A549 (cell line): ENCODE measurements at regions not wholly inside any gene's neighbourhood (a gene's known extent, or its start where the extent isn't known, plus 50 kb on each side); places are given as distances from the start of the nearest gene placed in this dataset.
"Not testable (repeated sequence)": the region's sequence is repeated elsewhere in the genome, so short reads cannot be mapped to it uniquely, and the experiment has no call there.

ENCODE experiments used
- ATAC-seq, 2 experiments: fragments of 200-7000 bp in 1 of 2; fragments of >200 bp in 1 of 2; cut with Nextera tagmentation in 1 of 2; cut with Tn5 transposase in 1 of 2; 3 replicates each; pipeline versions ENCODE4 v1.8.0 to v1.9.1; 2018 to 2020; ENCODE audit warnings: mild to moderate bottlenecking in 1 of 2, moderate library complexity in 1 of 2
- CTCF ChIA-PET: fragments of 300-600 bp; sonication (Branson Sonifier 250); formaldehyde crosslinking; extraction: SDS; loops from one replicate; lab custom pipeline; 2021; ENCODE audit warnings: antibody characterized with exemption, inconsistent platforms; lab: Yijun Ruan, JAX
- POLR2A ChIA-PET: fragments of 350-600 bp; formaldehyde crosslinking; extraction: SDS; loops from one replicate; lab custom pipeline; 2021; ENCODE audit warnings: antibody characterized with exemption, inconsistent platforms; lab: Yijun Ruan, JAX
- DNase-seq, 2 experiments: peaks; one replicate each; pipeline versions ENCODE4 v3.0.0 to v3.0.0-alpha.2; 2011 to 2016; ENCODE audit warnings: low read depth in 1 of 2, low spot score in 1 of 2
- FAIRE-seq: peaks from 2 replicates; lab custom pipeline; 2011; peaks lifted over from hg19 to GRCh38; lab: Jason Lieb, UNC
- H3K27ac ChIP-seq, 2 experiments: fragments of >200 bp; sonication (Bioruptor Twin); formaldehyde crosslinking; 3 replicates each; pipeline ENCODE4 v1.5.1; 2016 to 2017
- H3K4me1 ChIP-seq: fragments of >200 bp; sonication (Bioruptor Twin); formaldehyde crosslinking; 3 replicates; pipeline ENCODE4 v1.6.1; 2016
- H3K4me2 ChIP-seq: fragments of >200 bp; sonication (Bioruptor Twin); formaldehyde crosslinking; 3 replicates; pipeline ENCODE4 v1.6.1; 2016
- H3K4me3 ChIP-seq: fragments of >200 bp; sonication (Bioruptor Twin); formaldehyde crosslinking; 3 replicates; pipeline ENCODE4 v1.5.1; 2016
- H3K9me3 ChIP-seq: fragments of >200 bp; sonication (Bioruptor Twin); formaldehyde crosslinking; 3 replicates; pipeline ENCODE4 v1.6.1; 2016
- CEBPB ChIP-seq, 2 experiments: fragments of >200 bp in 1 of 2; sonication (Bioruptor Twin) in 1 of 2; formaldehyde crosslinking in 1 of 2; IDR thresholded peaks; 2 replicates each; pipeline ENCODE4 v1.6.1; 2012 to 2016
- CHD4 ChIP-seq: fragments of 200-600 bp; sonication (generic); IDR thresholded peaks from 2 replicates; pipeline ENCODE4 v1.6.1; 2016; ENCODE audit warnings: antibody characterized with exemption, mild to moderate bottlenecking, borderline replicate concordance
- EHF ChIP-seq: fragments of 250-450 bp; sonication (Bioruptor Pico); IDR thresholded peaks from 2 replicates; pipeline ENCODE4 v1.5.0; 2020; ENCODE audit warnings: mild to moderate bottlenecking
- EHMT2 ChIP-seq: fragments of 200-600 bp; sonication (generic); IDR thresholded peaks from 2 replicates; pipeline ENCODE4 v1.6.1; 2016; ENCODE audit warnings: antibody characterized with exemption, low read depth, mild to moderate bottlenecking, moderate library complexity
- EP300 ChIP-seq, 2 experiments: fragments of >200 bp; sonication (Bioruptor Twin); formaldehyde crosslinking; IDR thresholded peaks; 2 replicates in 1 of 2; 3 replicates in 1 of 2; pipeline ENCODE4 v1.6.1; 2016 to 2017
- FOSB ChIP-seq: fragments of 250-450 bp; sonication (Bioruptor Pico); IDR thresholded peaks from 2 replicates; pipeline ENCODE4 v1.5.0; 2020; ENCODE audit warnings: mild to moderate bottlenecking, moderate library complexity
- FOXS1 ChIP-seq: fragments of 250-450 bp; sonication (Bioruptor Pico); IDR thresholded peaks from 2 replicates; pipeline ENCODE4 v1.5.0; 2020; ENCODE audit warnings: mild to moderate bottlenecking, moderate library complexity
- HDAC2 ChIP-seq: fragments of 200-600 bp; sonication (generic); IDR thresholded peaks from 2 replicates; pipeline ENCODE4 v1.6.1; 2016
- KDM5A ChIP-seq: fragments of 200-600 bp; sonication (generic); IDR thresholded peaks from 2 replicates; pipeline ENCODE4 v1.6.1; 2016; ENCODE audit warnings: antibody characterized with exemption, mild to moderate bottlenecking
- NFE2L2 ChIP-seq: fragments of 150-350 bp; conservative IDR thresholded peaks from 2 replicates; pipeline ENCODE4 v1.6.1; 2014; ENCODE audit warnings: low read length
- PHF8 ChIP-seq: fragments of 200-600 bp; sonication (generic); IDR thresholded peaks from 2 replicates; pipeline ENCODE4 v1.6.1; 2016; ENCODE audit warnings: low read depth, mild to moderate bottlenecking, antibody characterized with exemption, moderate library complexity, borderline replicate concordance
- RARB ChIP-seq: fragments of 250-450 bp; sonication (Bioruptor Pico); IDR thresholded peaks from 2 replicates; pipeline ENCODE4 v1.8.0; 2021; ENCODE audit warnings: mild to moderate bottlenecking, moderate library complexity
- RCOR1 ChIP-seq: fragments of 150-350 bp; IDR thresholded peaks from 2 replicates; pipeline ENCODE4 v1.6.1; 2014; ENCODE audit warnings: antibody characterized with exemption, low read length, low read depth
- RNF2 ChIP-seq: fragments of 200-600 bp; sonication (generic); IDR thresholded peaks from 2 replicates; pipeline ENCODE4 v1.6.1; 2016; ENCODE audit warnings: low read depth, mild to moderate bottlenecking, antibody characterized with exemption, moderate library complexity, borderline replicate concordance
- SMC3 ChIP-seq: fragments of >200 bp; sonication (Bioruptor Twin); formaldehyde crosslinking; IDR thresholded peaks from 3 replicates; pipeline ENCODE4 v1.6.1; 2018; ENCODE audit warnings: inconsistent platforms
- TP53 ChIP-seq: fragments of 250-450 bp; sonication (Bioruptor Pico); IDR thresholded peaks from 2 replicates; pipeline ENCODE4 v1.5.0; 2021; ENCODE audit warnings: mild to moderate bottlenecking, moderate library complexity
- ZNF302 ChIP-seq: fragments of 250-450 bp; sonication (Bioruptor Pico); IDR thresholded peaks from 2 replicates; pipeline ENCODE4 v1.9.0; 2021; ENCODE audit warnings: inconsistent platforms, mild to moderate bottlenecking, moderate library complexity
- WGBS: methylation state at CpG from one replicate; pipeline ENCODE4 v1.1.6; 2017; ENCODE audit errors: missing lambda C conversion rate; 5-methylcytosine and 5-hydroxymethylcytosine counted together
- TF ChIP-seq, protein P1 (sequence below): fragments of 200-600 bp; sonication (generic); IDR thresholded peaks from 2 replicates; pipeline ENCODE4 v1.6.1; 2016; ENCODE audit warnings: antibody characterized with exemption, mild to moderate bottlenecking, moderate library complexity
- TF ChIP-seq, protein P2 (sequence below): IDR thresholded peaks from 2 replicates; pipeline ENCODE4 v1.6.1; 2012
- TF ChIP-seq, protein P3 (sequence below): fragments of >200 bp; sonication (Bioruptor Twin); formaldehyde crosslinking; IDR thresholded peaks from 3 replicates; pipeline ENCODE4 v1.6.1; 2016
- TF ChIP-seq, protein P4 (sequence below): fragments of 250-450 bp; sonication (Bioruptor Pico); IDR thresholded peaks from 2 replicates; pipeline ENCODE4 v1.5.0; 2020; ENCODE audit warnings: low read depth, mild to moderate bottlenecking, moderate library complexity
- TF ChIP-seq, protein P5 (sequence below): fragments of 450-650 bp; IDR thresholded peaks from 2 replicates; pipeline ENCODE4 v1.6.1; 2014; ENCODE audit warnings: antibody characterized with exemption

DNA sequence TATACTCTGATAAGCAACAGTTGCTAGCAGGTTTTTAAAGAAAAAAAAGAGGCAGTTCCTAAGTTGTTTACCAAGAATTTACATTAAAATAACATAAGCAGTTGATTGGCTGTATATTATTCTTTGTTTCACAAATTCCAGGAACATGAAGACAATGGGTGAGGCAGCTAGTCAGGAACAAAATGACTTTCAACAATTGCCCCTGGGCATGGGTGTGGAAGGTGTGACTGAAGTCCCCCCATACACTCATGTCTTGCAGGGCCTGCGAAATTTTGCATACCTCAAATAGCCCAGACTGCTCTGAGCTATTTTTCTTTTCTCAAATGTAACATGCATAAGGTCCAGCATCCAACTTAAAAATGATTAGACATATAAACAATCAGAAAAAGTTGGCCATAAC lies 267.2 kb upstream of the DIO3 start:
- ChIA-PET POLR2A (no interaction called here), CTCF (interaction anchor here (0.8 to 1.1 kb wide), 2 partner anchors 31 to 42 kb away, joined by 3 read pairs; no protein-coding TSS in a partner anchor)
- FAIRE-seq (no peak), DNase-seq (no peak), ATAC-seq (no peak)
- WGBS = 55% methylated on average over 1 of the region's 1 CpG
- Histone ChIP-seq H3K27ac (no peak overlapping the region), H3K4me2 (no peak overlapping the region), H3K9me3 (peaks cover 19% of the 10 kb centered on the region), H3K4me1 (no peaks in the 10 kb centered on the region), H3K4me3 (no peak overlapping the region)
- TF ChIP-seq SMC3 (no peak), EP300 (IDR thresholded peaks at IDR 0.05) (no peak), RCOR1 (no peak), ZNF302 (CRISPR knock-in tag) (no peak), EHMT2 (no peak), CHD4 (no peak), EHF (CRISPR knock-in tag) (no peak), RARB (CRISPR knock-in tag) (no peak), CEBPB (IDR thresholded peaks at IDR 0.05) (no peak)
- TF ChIP-seq, protein P1, sequence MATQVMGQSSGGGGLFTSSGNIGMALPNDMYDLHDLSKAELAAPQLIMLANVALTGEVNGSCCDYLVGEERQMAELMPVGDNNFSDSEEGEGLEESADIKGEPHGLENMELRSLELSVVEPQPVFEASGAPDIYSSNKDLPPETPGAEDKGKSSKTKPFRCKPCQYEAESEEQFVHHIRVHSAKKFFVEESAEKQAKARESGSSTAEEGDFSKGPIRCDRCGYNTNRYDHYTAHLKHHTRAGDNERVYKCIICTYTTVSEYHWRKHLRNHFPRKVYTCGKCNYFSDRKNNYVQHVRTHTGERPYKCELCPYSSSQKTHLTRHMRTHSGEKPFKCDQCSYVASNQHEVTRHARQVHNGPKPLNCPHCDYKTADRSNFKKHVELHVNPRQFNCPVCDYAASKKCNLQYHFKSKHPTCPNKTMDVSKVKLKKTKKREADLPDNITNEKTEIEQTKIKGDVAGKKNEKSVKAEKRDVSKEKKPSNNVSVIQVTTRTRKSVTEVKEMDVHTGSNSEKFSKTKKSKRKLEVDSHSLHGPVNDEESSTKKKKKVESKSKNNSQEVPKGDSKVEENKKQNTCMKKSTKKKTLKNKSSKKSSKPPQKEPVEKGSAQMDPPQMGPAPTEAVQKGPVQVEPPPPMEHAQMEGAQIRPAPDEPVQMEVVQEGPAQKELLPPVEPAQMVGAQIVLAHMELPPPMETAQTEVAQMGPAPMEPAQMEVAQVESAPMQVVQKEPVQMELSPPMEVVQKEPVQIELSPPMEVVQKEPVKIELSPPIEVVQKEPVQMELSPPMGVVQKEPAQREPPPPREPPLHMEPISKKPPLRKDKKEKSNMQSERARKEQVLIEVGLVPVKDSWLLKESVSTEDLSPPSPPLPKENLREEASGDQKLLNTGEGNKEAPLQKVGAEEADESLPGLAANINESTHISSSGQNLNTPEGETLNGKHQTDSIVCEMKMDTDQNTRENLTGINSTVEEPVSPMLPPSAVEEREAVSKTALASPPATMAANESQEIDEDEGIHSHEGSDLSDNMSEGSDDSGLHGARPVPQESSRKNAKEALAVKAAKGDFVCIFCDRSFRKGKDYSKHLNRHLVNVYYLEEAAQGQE = no peak
- TF ChIP-seq, protein P2, sequence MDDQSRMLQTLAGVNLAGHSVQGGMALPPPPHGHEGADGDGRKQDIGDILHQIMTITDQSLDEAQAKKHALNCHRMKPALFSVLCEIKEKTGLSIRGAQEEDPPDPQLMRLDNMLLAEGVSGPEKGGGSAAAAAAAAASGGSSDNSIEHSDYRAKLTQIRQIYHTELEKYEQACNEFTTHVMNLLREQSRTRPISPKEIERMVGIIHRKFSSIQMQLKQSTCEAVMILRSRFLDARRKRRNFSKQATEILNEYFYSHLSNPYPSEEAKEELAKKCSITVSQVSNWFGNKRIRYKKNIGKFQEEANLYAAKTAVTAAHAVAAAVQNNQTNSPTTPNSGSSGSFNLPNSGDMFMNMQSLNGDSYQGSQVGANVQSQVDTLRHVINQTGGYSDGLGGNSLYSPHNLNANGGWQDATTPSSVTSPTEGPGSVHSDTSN = no peak
- TF ChIP-seq, protein P3, sequence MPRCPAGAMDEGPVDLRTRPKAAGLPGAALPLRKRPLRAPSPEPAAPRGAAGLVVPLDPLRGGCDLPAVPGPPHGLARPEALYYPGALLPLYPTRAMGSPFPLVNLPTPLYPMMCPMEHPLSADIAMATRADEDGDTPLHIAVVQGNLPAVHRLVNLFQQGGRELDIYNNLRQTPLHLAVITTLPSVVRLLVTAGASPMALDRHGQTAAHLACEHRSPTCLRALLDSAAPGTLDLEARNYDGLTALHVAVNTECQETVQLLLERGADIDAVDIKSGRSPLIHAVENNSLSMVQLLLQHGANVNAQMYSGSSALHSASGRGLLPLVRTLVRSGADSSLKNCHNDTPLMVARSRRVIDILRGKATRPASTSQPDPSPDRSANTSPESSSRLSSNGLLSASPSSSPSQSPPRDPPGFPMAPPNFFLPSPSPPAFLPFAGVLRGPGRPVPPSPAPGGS = no peak

DNA sequence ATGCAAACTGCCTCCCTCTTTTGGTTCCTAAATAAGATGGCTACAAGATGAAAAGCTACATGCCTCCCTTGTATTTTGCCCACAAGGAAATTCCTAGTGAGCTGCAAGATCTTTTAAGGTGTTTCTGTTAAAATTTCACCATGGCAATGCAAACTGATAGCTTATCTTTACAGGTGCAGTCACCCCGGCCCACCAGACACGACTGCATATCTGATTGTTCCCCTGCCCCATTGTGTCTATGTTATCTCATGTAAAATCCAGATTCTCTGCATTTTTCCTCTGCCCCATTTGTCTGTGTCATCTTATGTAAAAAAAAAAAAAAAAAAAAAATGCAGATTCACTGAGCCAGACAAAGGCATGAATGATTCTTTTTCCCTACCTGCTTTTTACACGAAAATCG lies 261.5 kb upstream of the DIO3 start:
- WGBS = 49% methylated on average over 4 of the region's 4 CpGs
- H3K4me3 ChIP-seq, CTCF ChIA-PET, POLR2A ChIA-PET, FAIRE-seq, H3K27ac ChIP-seq, H3K4me2 ChIP-seq, DNase-seq, ATAC-seq, H3K4me1 ChIP-seq: not testable (repeated sequence)
- H3K9me3 ChIP-seq = peaks cover 19% of the 10 kb centered on the region

DNA sequence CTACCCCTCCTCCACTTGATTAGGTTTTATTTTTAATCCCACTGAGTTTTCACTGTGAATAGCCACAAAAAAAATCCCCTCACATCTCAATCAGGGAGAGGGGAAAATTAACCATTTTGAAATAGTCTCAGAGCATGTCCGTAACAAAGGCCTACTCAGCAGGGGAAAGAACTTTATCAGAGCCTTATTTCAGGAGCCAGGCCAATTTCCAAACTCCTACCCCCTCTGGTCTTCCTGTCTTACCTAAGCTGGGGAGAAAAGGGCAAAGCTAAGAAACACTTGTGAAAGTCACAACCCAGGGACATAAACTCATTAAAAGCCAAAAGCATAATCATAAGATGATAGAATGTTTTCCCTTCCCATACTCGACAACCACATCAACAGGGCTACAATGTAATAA lies 260.3 kb upstream of the DIO3 start:
- no peak for FAIRE-seq
- no peak for ATAC-seq
- Histone ChIP-seq H3K4me2 (no peak overlapping the region), H3K4me3 (no peak overlapping the region), H3K9me3 (peaks cover 14% of the 10 kb centered on the region; the same call in 2 of the 3 replicates), H3K4me1 (no peaks in the 10 kb centered on the region), H3K27ac (no peak overlapping the region)
- TF ChIP-seq, protein P4, sequence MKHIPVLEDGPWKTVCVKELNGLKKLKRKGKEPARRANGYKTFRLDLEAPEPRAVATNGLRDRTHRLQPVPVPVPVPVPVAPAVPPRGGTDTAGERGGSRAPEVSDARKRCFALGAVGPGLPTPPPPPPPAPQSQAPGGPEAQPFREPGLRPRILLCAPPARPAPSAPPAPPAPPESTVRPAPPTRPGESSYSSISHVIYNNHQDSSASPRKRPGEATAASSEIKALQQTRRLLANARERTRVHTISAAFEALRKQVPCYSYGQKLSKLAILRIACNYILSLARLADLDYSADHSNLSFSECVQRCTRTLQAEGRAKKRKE (CRISPR knock-in tag) = no peak
- TF ChIP-seq NFE2L2 (no peak), EHF (CRISPR knock-in tag) (no peak), SMC3 (no peak), TP53 (no peak), KDM5A (no peak), FOSB (CRISPR knock-in tag) (no peak), FOXS1 (no peak), RNF2 (no peak), EP300 (IDR thresholded peaks at IDR 0.05) (no peak), PHF8 (no peak), HDAC2 (no peak)
- TF ChIP-seq, protein P5, sequence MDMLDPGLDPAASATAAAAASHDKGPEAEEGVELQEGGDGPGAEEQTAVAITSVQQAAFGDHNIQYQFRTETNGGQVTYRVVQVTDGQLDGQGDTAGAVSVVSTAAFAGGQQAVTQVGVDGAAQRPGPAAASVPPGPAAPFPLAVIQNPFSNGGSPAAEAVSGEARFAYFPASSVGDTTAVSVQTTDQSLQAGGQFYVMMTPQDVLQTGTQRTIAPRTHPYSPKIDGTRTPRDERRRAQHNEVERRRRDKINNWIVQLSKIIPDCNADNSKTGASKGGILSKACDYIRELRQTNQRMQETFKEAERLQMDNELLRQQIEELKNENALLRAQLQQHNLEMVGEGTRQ = no peak
- CTCF ChIA-PET = interaction anchor here (0.8 kb wide), 1 partner anchor 66 kb away, joined by 3 read pairs; no protein-coding TSS in a partner anchor
- no peak for DNase-seq
- WGBS = 77% methylated on average over 2 of the region's 2 CpGs
- POLR2A ChIA-PET = no interaction called here

DNA sequence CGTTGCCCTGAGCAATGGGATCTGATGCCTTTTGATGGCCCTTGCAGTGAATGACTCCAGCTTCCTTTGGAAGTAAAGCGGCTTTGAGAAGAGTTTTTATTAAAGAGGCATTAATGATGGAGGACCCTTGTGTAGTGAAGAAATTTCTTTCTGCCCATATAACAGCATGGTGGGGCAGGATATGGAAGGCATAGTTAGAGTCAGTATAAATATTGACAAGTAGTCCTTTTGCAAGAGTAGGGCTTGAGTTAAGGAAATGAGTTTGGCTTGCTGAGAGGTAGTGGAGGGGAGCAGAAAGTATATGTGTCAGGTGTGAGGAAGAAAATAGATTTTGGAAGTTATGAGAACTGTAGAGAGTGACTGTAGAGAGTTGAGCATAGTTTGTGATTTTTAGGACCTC lies 254.1 kb upstream of the DIO3 start:
- FAIRE-seq, H3K9me3 ChIP-seq, H3K4me1 ChIP-seq, H3K4me2 ChIP-seq, H3K4me3 ChIP-seq, H3K27ac ChIP-seq, DNase-seq, POLR2A ChIA-PET, ATAC-seq: not testable (repeated sequence)
- WGBS = 79% methylated on average over 2 of the region's 2 CpGs
- CTCF ChIA-PET = interaction anchor here (1.2 kb wide), 1 partner anchor 320 kb away, joined by 4 read pairs; no protein-coding TSS in a partner anchor
